Neural progenitor cell (in vitro differentiated cells): ENCODE measurements at regions not wholly inside any gene's neighbourhood (a gene's known extent, or its start where the extent isn't known, plus 50 kb on each side); places are given as distances from the start of the nearest gene placed in this dataset.

Source experiments
- EZH2 ChIP-seq: fragments of 200-600 bp; sonication (generic); IDR thresholded peaks from 2 replicates; pipeline ENCODE4 v1.6.1; 2017; ENCODE audit warnings: antibody characterized with exemption, mild to moderate bottlenecking, moderate library complexity
- TF ChIP-seq, protein P1 (sequence below): fragments of 200-600 bp; sonication (generic); IDR thresholded peaks from 2 replicates; pipeline ENCODE4 v1.5.1; 2017; ENCODE audit warnings: antibody characterized with exemption, mild to moderate bottlenecking

DNA sequence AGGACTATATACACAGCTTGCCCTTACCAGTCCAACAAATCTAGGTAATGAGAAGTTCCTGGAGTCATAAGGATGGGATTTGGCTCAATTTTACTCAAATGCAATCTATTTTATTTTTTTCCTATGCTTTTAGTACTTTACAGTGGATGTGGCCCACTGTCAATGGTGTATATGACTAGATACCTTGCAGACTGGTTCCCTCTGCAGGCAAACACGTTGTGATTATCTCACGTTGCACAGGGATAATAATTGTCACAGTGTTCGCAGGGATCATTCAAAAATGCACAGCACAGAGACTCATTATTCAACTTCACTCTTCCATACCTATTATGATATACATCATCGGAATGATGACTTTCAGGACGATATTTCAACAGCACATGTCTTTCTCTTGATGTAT, 359.7 kb downstream of the MBD2 start:
- no peak for TF ChIP-seq EZH2
- TF ChIP-seq, protein P1, sequence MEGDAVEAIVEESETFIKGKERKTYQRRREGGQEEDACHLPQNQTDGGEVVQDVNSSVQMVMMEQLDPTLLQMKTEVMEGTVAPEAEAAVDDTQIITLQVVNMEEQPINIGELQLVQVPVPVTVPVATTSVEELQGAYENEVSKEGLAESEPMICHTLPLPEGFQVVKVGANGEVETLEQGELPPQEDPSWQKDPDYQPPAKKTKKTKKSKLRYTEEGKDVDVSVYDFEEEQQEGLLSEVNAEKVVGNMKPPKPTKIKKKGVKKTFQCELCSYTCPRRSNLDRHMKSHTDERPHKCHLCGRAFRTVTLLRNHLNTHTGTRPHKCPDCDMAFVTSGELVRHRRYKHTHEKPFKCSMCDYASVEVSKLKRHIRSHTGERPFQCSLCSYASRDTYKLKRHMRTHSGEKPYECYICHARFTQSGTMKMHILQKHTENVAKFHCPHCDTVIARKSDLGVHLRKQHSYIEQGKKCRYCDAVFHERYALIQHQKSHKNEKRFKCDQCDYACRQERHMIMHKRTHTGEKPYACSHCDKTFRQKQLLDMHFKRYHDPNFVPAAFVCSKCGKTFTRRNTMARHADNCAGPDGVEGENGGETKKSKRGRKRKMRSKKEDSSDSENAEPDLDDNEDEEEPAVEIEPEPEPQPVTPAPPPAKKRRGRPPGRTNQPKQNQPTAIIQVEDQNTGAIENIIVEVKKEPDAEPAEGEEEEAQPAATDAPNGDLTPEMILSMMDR = peak; percentile 23
